K562 (cell line): ENCODE measurements at regions not wholly inside any gene's neighbourhood (a gene's known extent, or its start where the extent isn't known, plus 50 kb on each side); places are given as distances from the start of the nearest gene placed in this dataset.

ENCODE experiments used
- ETS1 ChIP-seq: conservative IDR thresholded peaks from 2 replicates; pipeline ENCODE4 v1.6.1; 2011; ENCODE audit warnings: low read depth, mild to moderate bottlenecking, low read length; ENCODE audit not compliant: control insufficient read depth
- NRF1 ChIP-seq, 2 experiments: fragments of 450-650 bp; IDR thresholded peaks in 1 of 2; conservative IDR thresholded peaks in 1 of 2; 2 replicates each; pipeline ENCODE4 v1.6.1; 2014; ENCODE audit warnings: mild to moderate bottlenecking in 2 of 2
- ZNF449 ChIP-seq: fragments of 250-450 bp; sonication (Bioruptor Pico); IDR thresholded peaks from 2 replicates; pipeline ENCODE4 v1.8.0; 2022; ENCODE audit warnings: moderate library complexity, mild to moderate bottlenecking, inconsistent platforms

GRCh38 chr1:23609971-23610370 lies 50.7 kb upstream of the ID3 start (continued):
- TF ChIP-seq ZNF449 (CRISPR knock-in tag) (no peak), ETS1 (no peak), NRF1 (conservative IDR thresholded peaks at IDR 0.05 in 1 of 2, IDR thresholded peaks at IDR 0.05 in 1 of 2) (no peak)
- TF ChIP-seq, all 486 proteins: peak for 0
